GM12891 (cell line): ENCODE measurements at regions not wholly inside any gene's neighbourhood (a gene's known extent, or its start where the extent isn't known, plus 50 kb on each side); places are given as distances from the start of the nearest gene placed in this dataset.

Source experiments
- POLR2A ChIP-seq: IDR thresholded peaks from 2 replicates; pipeline ENCODE4 v1.6.1; 2011; ENCODE audit warnings: low read depth, low read length, control low read depth
- POLR2AphosphoS5 ChIP-seq: IDR thresholded peaks from 2 replicates; pipeline ENCODE4 v1.6.1; 2011; ENCODE audit warnings: low read depth, low read length, control low read depth
- SPI1 ChIP-seq: IDR thresholded peaks from 2 replicates; pipeline ENCODE4 v1.6.1; 2011; ENCODE audit warnings: low read depth, low read length, control low read depth
- TAF1 ChIP-seq: IDR thresholded peaks from 2 replicates; pipeline ENCODE4 v1.6.1; 2011; ENCODE audit warnings: low read depth, low read length, control low read depth

DNA sequence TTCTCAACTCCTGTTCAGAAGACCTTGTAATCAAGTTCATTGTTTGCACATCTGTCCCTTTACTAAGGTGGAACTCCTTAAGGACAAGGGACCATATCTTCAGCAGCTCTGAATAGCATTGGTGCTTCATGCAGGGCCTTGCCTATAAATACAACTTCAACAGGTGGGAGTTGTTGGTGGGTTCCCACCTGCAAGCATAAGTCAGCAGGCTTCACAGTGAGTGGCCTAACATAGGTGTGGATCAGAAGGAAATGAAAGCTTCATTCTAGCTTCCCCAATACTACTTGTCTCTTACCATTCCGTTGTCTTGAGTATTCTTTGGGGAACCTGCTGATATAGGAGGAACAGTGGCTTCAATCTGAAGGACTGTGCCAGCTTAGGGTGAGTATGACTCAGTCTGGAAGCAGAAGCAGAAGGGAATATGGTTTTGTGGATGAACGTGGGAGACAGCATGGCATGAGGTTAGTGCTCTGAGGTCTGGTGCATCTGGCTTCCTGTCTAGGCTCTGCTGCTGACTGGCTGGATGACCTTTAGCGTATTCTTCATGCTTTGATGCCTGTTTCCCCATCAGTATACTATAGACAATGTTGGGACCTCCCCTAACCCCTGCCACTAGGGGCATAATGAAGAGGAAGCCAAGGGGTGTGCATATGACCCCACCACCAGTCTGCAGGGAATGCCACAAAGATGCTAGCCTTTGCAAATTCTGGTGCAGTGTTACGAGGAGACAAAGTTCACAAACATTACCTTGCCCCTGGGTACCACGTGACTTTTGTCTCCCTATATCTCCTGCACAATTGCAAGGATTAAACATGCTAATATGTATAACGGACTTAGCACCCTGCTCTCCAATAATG is 192.3 kb downstream of the PALM2AKAP2 start:
- TF ChIP-seq POLR2A = no peak
- TF ChIP-seq POLR2AphosphoS5 = no peak
- TF ChIP-seq TAF1 = no peak
- no peak for TF ChIP-seq SPI1
